ENCODE measurements at regions not wholly inside any gene's neighbourhood (a gene's known extent, or its start where the extent isn't known, plus 50 kb on each side); places are given as distances from the start of the nearest gene placed in this dataset.

DNA sequence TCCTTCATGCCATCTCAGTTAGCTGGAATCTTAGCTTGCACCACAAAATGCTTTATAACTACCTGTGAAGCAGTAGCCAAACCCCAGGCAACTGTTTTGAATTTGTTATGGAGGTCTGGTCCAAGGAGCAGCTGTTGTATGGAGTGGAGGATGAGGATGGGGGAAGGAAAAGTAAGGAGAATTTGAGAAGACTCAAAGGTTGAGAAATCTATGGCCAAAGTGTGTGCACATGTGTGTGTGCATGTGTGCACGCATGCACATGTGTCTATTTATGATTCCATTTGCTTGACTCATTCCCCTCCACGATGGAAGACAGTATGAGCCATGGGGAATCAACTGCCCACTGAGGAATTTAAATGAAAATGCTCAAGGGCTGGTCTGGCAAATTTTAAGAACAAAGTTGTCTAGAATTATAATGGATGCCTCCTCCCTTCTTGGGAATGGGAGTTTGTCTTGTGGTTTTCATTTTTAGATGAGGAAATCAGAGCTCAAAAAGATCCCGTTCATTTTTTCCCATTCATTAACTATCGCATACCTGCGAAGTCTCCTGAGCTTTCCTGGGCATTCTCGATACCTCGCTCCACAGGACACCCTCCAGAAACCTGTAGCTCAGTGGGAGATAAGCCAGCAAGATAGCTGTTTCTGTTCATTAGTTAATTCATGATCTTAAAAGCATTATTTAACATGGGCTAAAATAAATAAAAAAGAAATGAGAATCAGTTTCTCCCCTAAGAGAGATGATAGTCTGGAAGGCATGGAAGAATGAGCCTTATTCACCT lies 152.3 kb upstream of the NEDD9 start:
- peaks cover 6% of the 10 kb centered on the region for H3K79me1 ChIP-seq (ENCODE audit: low read length)
- no peak overlapping the region for H2BK120ac ChIP-seq (ENCODE audit: insufficient read depth, low read length, poor library complexity)
- H3K14ac ChIP-seq (ENCODE audit: low read length), result no peak overlapping the region
- H2AFZ ChIP-seq (ENCODE audit: insufficient read depth, low read length, poor library complexity), result no peak overlapping the region
- H3K36me3 ChIP-seq (ENCODE audit: control insufficient read depth in 1 of 2, insufficient read depth in 2 of 2, low read length in 2 of 2), result no peaks in the 10 kb centered on the region
- H3K4me2 ChIP-seq (ENCODE audit: low read length), result no peak overlapping the region
- H3K79me2 ChIP-seq (ENCODE audit: control insufficient read depth, insufficient read depth, low read length, poor library complexity), result no peaks in the 10 kb centered on the region
- no peak overlapping the region for H4K91ac ChIP-seq (ENCODE audit: low read depth, low read length)
- H3K4me3 ChIP-seq (ENCODE audit: low read depth, low read length), result no peak overlapping the region
- no peak overlapping the region for H4K12ac ChIP-seq (ENCODE audit: low read depth, low read length)
- H3K4ac ChIP-seq (ENCODE audit: low read depth, low read length), result no peak overlapping the region
- H3K27me3 ChIP-seq (ENCODE audit: insufficient read depth, low read length), result no peaks in the 10 kb centered on the region
- DNase-seq, result peak in 1 of 2 donors; percentile 31
- no peak overlapping the region for H2BK12ac ChIP-seq (ENCODE audit: low read length)
- no peak overlapping the region for H3K18ac ChIP-seq (ENCODE audit: low read length)
- no peak overlapping the region for H2BK5ac ChIP-seq (ENCODE audit: low read depth, low read length, poor library complexity)
- no peak overlapping the region for H3K9ac ChIP-seq (ENCODE audit: low read length)
- H3K27ac ChIP-seq (ENCODE audit: low read depth, low read length), result no peak overlapping the region
- H2AK5ac ChIP-seq (ENCODE audit: low read length), result no peak overlapping the region
- no peak overlapping the region for H4K8ac ChIP-seq (ENCODE audit: low read depth, low read length)
- peaks cover 1% of the 10 kb centered on the region for H3K9me3 ChIP-seq (ENCODE audit: insufficient read depth, low read depth, low read length)
- no peak overlapping the region for H3K23ac ChIP-seq (ENCODE audit: low read length)
- H3K4me1 ChIP-seq (ENCODE audit: control insufficient read depth in 1 of 2, insufficient read depth in 2 of 2, low read length in 2 of 2), result peaks cover 0 to 5% of the 10 kb centered on the region in 2 experiments
- WGBS (ENCODE audit: extremely low coverage, insufficient coverage, insufficient read length), result no CpG with 5 or more reads among the region's 7 CpGs

- peak overlapping the region; percentile 71 for H2AK5ac ChIP-seq (ENCODE audit: low read length)
- H3K23ac ChIP-seq (ENCODE audit: low read length), result no peak overlapping the region
- peak overlapping the region; percentile 39 for H3K18ac ChIP-seq (ENCODE audit: low read length)
- H4K12ac ChIP-seq (ENCODE audit: low read depth, low read length), result no peak overlapping the region
- H3K4me1 ChIP-seq (ENCODE audit: control insufficient read depth in 1 of 2, insufficient read depth in 2 of 2, low read length in 2 of 2), result peaks cover 0 to 4% of the 10 kb centered on the region in 2 experiments
- peak overlapping the region; percentile 87 for H2BK12ac ChIP-seq (ENCODE audit: low read length)
- H4K8ac ChIP-seq (ENCODE audit: low read depth, low read length), result no peak overlapping the region
- peaks cover 3% of the 10 kb centered on the region for H3K79me1 ChIP-seq (ENCODE audit: low read length)
- no peaks in the 10 kb centered on the region for H3K27me3 ChIP-seq (ENCODE audit: insufficient read depth, low read length)
- H4K91ac ChIP-seq (ENCODE audit: low read depth, low read length), result no peak overlapping the region
- no peak overlapping the region for H3K4me3 ChIP-seq (ENCODE audit: low read depth, low read length)
- no peak overlapping the region for H3K4ac ChIP-seq (ENCODE audit: low read depth, low read length)
- H3K14ac ChIP-seq (ENCODE audit: low read length), result peak overlapping the region; percentile 42
- H2AFZ ChIP-seq (ENCODE audit: insufficient read depth, low read length, poor library complexity), result no peak overlapping the region
- no peaks in the 10 kb centered on the region for H3K36me3 ChIP-seq (ENCODE audit: control insufficient read depth in 1 of 2, insufficient read depth in 2 of 2, low read length in 2 of 2)
- H3K9me3 ChIP-seq (ENCODE audit: insufficient read depth, low read depth, low read length), result peaks cover 1% of the 10 kb centered on the region
- no peak overlapping the region for H3K4me2 ChIP-seq (ENCODE audit: low read length)
- H3K79me2 ChIP-seq (ENCODE audit: control insufficient read depth, insufficient read depth, low read length, poor library complexity), result no peaks in the 10 kb centered on the region
- H2BK120ac ChIP-seq (ENCODE audit: insufficient read depth, low read length, poor library complexity), result no peak overlapping the region
- no peak overlapping the region for H3K9ac ChIP-seq (ENCODE audit: low read length)
- no CpG with 5 or more reads among the region's 13 CpGs for WGBS (ENCODE audit: extremely low coverage, insufficient coverage, insufficient read length)
- no peak overlapping the region for H3K27ac ChIP-seq (ENCODE audit: low read depth, low read length)
- peak in 1 of 2 donors; percentile 61 for DNase-seq
- H2BK5ac ChIP-seq (ENCODE audit: low read depth, low read length, poor library complexity), result no peak overlapping the region
Observed at GRCh38 chr6:11381801-11382513, 149.5 kb upstream of the NEDD9 start.

DNA sequence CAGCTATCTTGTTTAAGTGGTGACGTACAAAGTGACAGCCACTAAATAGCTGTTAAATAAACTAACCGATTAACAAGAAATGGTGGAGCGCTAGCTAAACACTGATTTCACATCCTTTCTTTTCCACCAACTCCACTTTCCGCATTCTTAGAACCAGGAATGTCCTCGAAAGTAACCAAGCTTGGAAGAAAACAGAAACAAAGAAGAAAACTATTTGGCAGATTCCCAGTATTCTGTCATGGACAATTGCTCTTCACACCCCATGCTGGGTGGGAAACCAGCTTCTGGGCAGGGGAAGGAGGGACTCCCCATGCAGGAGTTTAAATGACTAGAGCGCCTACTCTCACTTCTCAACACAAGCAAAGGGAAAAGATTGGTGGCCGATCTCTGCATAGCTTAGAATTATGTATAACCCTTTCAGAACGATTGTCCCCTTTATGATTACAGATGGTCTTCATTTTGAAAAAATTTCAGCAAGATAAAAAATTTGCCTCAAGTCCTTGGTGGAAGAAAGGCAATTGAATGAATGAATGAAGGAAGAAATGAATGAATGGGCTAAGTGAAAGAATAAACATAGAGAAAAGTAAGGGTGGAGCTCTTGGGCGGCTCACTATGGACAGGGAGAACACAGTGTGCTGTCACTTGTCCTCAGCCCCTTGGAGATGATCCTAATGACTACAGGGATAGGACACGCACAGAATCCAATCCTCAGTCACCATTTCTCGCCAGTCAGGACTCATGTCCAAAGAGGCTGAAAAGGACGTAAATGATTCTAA lies 148.7 kb upstream of the NEDD9 start:
- no CpG with 5 or more reads among the region's 12 CpGs for WGBS (ENCODE audit: extremely low coverage, insufficient coverage, insufficient read length)
- H3K36me3 ChIP-seq (ENCODE audit: control insufficient read depth in 1 of 2, insufficient read depth in 2 of 2, low read length in 2 of 2), result no peaks in the 10 kb centered on the region
- no peak overlapping the region for H2BK12ac ChIP-seq (ENCODE audit: low read length)
- no peak overlapping the region for H2AFZ ChIP-seq (ENCODE audit: insufficient read depth, low read length, poor library complexity)
- no peak overlapping the region for H3K27ac ChIP-seq (ENCODE audit: low read depth, low read length)
- no peak overlapping the region for H3K18ac ChIP-seq (ENCODE audit: low read length)
- no peak overlapping the region for H3K4ac ChIP-seq (ENCODE audit: low read depth, low read length)
- peaks cover 4% of the 10 kb centered on the region for H3K9me3 ChIP-seq (ENCODE audit: insufficient read depth, low read depth, low read length)
- H2BK5ac ChIP-seq (ENCODE audit: low read depth, low read length, poor library complexity), result no peak overlapping the region
- H3K4me1 ChIP-seq (ENCODE audit: control insufficient read depth in 1 of 2, insufficient read depth in 2 of 2, low read length in 2 of 2), result peaks cover 0 to 4% of the 10 kb centered on the region in 2 experiments
- no peaks in the 10 kb centered on the region for H3K79me2 ChIP-seq (ENCODE audit: control insufficient read depth, insufficient read depth, low read length, poor library complexity)
- no peak overlapping the region for H4K8ac ChIP-seq (ENCODE audit: low read depth, low read length)
- no peak overlapping the region for H3K9ac ChIP-seq (ENCODE audit: low read length)
- no peak overlapping the region for H4K91ac ChIP-seq (ENCODE audit: low read depth, low read length)
- no peak overlapping the region for H2BK120ac ChIP-seq (ENCODE audit: insufficient read depth, low read length, poor library complexity)
- H3K27me3 ChIP-seq (ENCODE audit: insufficient read depth, low read length), result no peaks in the 10 kb centered on the region
- H3K23ac ChIP-seq (ENCODE audit: low read length), result no peak overlapping the region
- no peak overlapping the region for H4K12ac ChIP-seq (ENCODE audit: low read depth, low read length)
- H3K4me2 ChIP-seq (ENCODE audit: low read length), result no peak overlapping the region
- peaks cover 3% of the 10 kb centered on the region for H3K79me1 ChIP-seq (ENCODE audit: low read length)
- no peak overlapping the region for H2AK5ac ChIP-seq (ENCODE audit: low read length)
- peak in 1 of 2 donors; percentile 53 for DNase-seq
- H3K4me3 ChIP-seq (ENCODE audit: low read depth, low read length), result no peak overlapping the region
- no peak overlapping the region for H3K14ac ChIP-seq (ENCODE audit: low read length)

DNA sequence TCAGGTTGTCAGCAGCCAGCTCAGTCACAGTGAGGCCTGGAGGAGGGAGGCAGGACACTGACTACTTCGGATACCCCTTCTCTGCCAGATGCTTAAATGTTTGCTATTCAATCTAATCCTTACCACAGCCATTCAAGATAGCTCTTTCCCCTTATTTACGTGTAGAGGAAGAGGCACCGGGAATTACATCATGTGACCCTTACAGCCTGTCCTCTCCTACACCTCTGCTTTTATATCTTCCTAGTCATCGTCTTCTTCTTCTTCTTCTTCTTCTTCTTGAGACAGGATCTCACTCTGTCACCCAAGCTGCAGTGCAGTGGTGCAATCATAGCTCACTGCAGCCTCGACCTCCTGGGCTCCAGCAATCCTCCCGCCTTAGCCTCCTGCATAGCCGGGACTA lies 148.1 kb upstream of the NEDD9 start:
- Histone ChIP-seq H4K8ac (ENCODE audit: low read depth, low read length) (no peak overlapping the region), H3K9ac (ENCODE audit: low read length) (no peak overlapping the region), H3K36me3 (ENCODE audit: control insufficient read depth in 1 of 2, insufficient read depth in 2 of 2, low read length in 2 of 2) (no peaks in the 10 kb centered on the region), H3K4me3 (ENCODE audit: low read depth, low read length) (no peak overlapping the region), H2BK12ac (ENCODE audit: low read length) (no peak overlapping the region), H3K27me3 (ENCODE audit: insufficient read depth, low read length) (no peaks in the 10 kb centered on the region), H3K14ac (ENCODE audit: low read length) (no peak overlapping the region), H3K23ac (ENCODE audit: low read length) (no peak overlapping the region), H2AK5ac (ENCODE audit: low read length) (no peak overlapping the region), H4K12ac (ENCODE audit: low read depth, low read length) (no peak overlapping the region), H3K79me2 (ENCODE audit: control insufficient read depth, insufficient read depth, low read length, poor library complexity) (no peaks in the 10 kb centered on the region), H2BK5ac (ENCODE audit: low read depth, low read length, poor library complexity) (no peak overlapping the region), H4K91ac (ENCODE audit: low read depth, low read length) (no peak overlapping the region), H3K4me2 (ENCODE audit: low read length) (no peak overlapping the region), H3K9me3 (ENCODE audit: insufficient read depth, low read depth, low read length) (peaks cover 4% of the 10 kb centered on the region), H3K4me1 (ENCODE audit: control insufficient read depth in 1 of 2, insufficient read depth in 2 of 2, low read length in 2 of 2) (peaks cover 0 to 4% of the 10 kb centered on the region in 2 experiments), H3K4ac (ENCODE audit: low read depth, low read length) (no peak overlapping the region), H2AFZ (ENCODE audit: insufficient read depth, low read length, poor library complexity) (no peak overlapping the region), H3K79me1 (ENCODE audit: low read length) (peaks cover 3% of the 10 kb centered on the region), H3K18ac (ENCODE audit: low read length) (no peak overlapping the region), H2BK120ac (ENCODE audit: insufficient read depth, low read length, poor library complexity) (no peak overlapping the region), H3K27ac (ENCODE audit: low read depth, low read length) (no peak overlapping the region)
- DNase-seq, result no peak
- WGBS (ENCODE audit: extremely low coverage, insufficient coverage, insufficient read length), result no CpG with 5 or more reads among the region's 7 CpGs
